GM21529 (cell line): ENCODE measurements at regions not wholly inside any gene's neighbourhood (a gene's known extent, or its start where the extent isn't known, plus 50 kb on each side); places are given as distances from the start of the nearest gene placed in this dataset.

Source experiments
- ATAC-seq: cut with Tn5 transposase; IDR thresholded peaks from one replicate; pipeline ENCODE4 v1.9.1; 2021; ENCODE audit not compliant: unreplicated experiment

- no peak for ATAC-seq
Observed at GRCh38 chr1:224564454-224565084, 51.5 kb upstream of the CNIH3 start.

- ATAC-seq: no peak
Observed at GRCh38 chr1:224565186-224565585, 50.9 kb upstream of the CNIH3 start.

- no peak for ATAC-seq
Observed at GRCh38 chr1:224565611-224566406, 50.3 kb upstream of the CNIH3 start.
